A549 (cell line): ENCODE measurements at regions not wholly inside any gene's neighbourhood (a gene's known extent, or its start where the extent isn't known, plus 50 kb on each side); places are given as distances from the start of the nearest gene placed in this dataset.

Experiments used
- ATAC-seq, 2 experiments: fragments of 200-7000 bp in 1 of 2; fragments of >200 bp in 1 of 2; cut with Nextera tagmentation in 1 of 2; cut with Tn5 transposase in 1 of 2; 3 replicates each; pipeline versions ENCODE4 v1.8.0 to v1.9.1; 2018 to 2020; ENCODE audit warnings: mild to moderate bottlenecking in 1 of 2, moderate library complexity in 1 of 2
- CTCF ChIA-PET: fragments of 300-600 bp; sonication (Branson Sonifier 250); formaldehyde crosslinking; extraction: SDS; loops from one replicate; lab custom pipeline; 2021; ENCODE audit warnings: antibody characterized with exemption, inconsistent platforms; lab: Yijun Ruan, JAX
- POLR2A ChIA-PET: fragments of 350-600 bp; formaldehyde crosslinking; extraction: SDS; loops from one replicate; lab custom pipeline; 2021; ENCODE audit warnings: antibody characterized with exemption, inconsistent platforms; lab: Yijun Ruan, JAX
- DNase-seq, 2 experiments: peaks; one replicate each; pipeline versions ENCODE4 v3.0.0 to v3.0.0-alpha.2; 2011 to 2016; ENCODE audit warnings: low read depth in 1 of 2, low spot score in 1 of 2
- FAIRE-seq: peaks from 2 replicates; lab custom pipeline; 2011; peaks lifted over from hg19 to GRCh38; lab: Jason Lieb, UNC
- H3K27ac ChIP-seq, 2 experiments: fragments of >200 bp; sonication (Bioruptor Twin); formaldehyde crosslinking; 3 replicates each; pipeline ENCODE4 v1.5.1; 2016 to 2017
- H3K4me1 ChIP-seq: fragments of >200 bp; sonication (Bioruptor Twin); formaldehyde crosslinking; 3 replicates; pipeline ENCODE4 v1.6.1; 2016
- H3K4me2 ChIP-seq: fragments of >200 bp; sonication (Bioruptor Twin); formaldehyde crosslinking; 3 replicates; pipeline ENCODE4 v1.6.1; 2016
- H3K4me3 ChIP-seq: fragments of >200 bp; sonication (Bioruptor Twin); formaldehyde crosslinking; 3 replicates; pipeline ENCODE4 v1.5.1; 2016
- H3K9me3 ChIP-seq: fragments of >200 bp; sonication (Bioruptor Twin); formaldehyde crosslinking; 3 replicates; pipeline ENCODE4 v1.6.1; 2016
- BHLHE40 ChIP-seq: IDR thresholded peaks from 2 replicates; pipeline ENCODE4 v1.6.1; 2012; ENCODE audit warnings: low read depth, low read length, inconsistent platforms
- CHD4 ChIP-seq: fragments of 200-600 bp; sonication (generic); IDR thresholded peaks from 2 replicates; pipeline ENCODE4 v1.6.1; 2016; ENCODE audit warnings: antibody characterized with exemption, mild to moderate bottlenecking, borderline replicate concordance
- EHMT2 ChIP-seq: fragments of 200-600 bp; sonication (generic); IDR thresholded peaks from 2 replicates; pipeline ENCODE4 v1.6.1; 2016; ENCODE audit warnings: antibody characterized with exemption, low read depth, mild to moderate bottlenecking, moderate library complexity
- ESRRA ChIP-seq: fragments of 150-350 bp; IDR thresholded peaks from 2 replicates; pipeline ENCODE4 v1.6.1; 2014; ENCODE audit warnings: mild to moderate bottlenecking, low read length, borderline replicate concordance
- FOXS1 ChIP-seq: fragments of 250-450 bp; sonication (Bioruptor Pico); IDR thresholded peaks from 2 replicates; pipeline ENCODE4 v1.5.0; 2020; ENCODE audit warnings: mild to moderate bottlenecking, moderate library complexity
- GATA3 ChIP-seq: IDR thresholded peaks from 2 replicates; pipeline ENCODE4 v1.6.1; 2012; ENCODE audit warnings: borderline replicate concordance
- HOXA7 ChIP-seq: fragments of 250-450 bp; sonication (Bioruptor Pico); IDR thresholded peaks from 2 replicates; pipeline ENCODE4 v1.5.0; 2020; ENCODE audit warnings: mild to moderate bottlenecking, moderate library complexity
- HOXB5 ChIP-seq: fragments of 250-450 bp; sonication (Bioruptor Pico); IDR thresholded peaks from 2 replicates; pipeline ENCODE4 v1.5.0; 2020; ENCODE audit warnings: mild to moderate bottlenecking, moderate library complexity
- JUN ChIP-seq, 2 experiments: fragments of >200 bp; sonication (Bioruptor Twin); formaldehyde crosslinking; IDR thresholded peaks; 2 replicates in 1 of 2; 3 replicates in 1 of 2; pipeline ENCODE4 v1.6.1; 2016 to 2017
- KDM5A ChIP-seq: fragments of 200-600 bp; sonication (generic); IDR thresholded peaks from 2 replicates; pipeline ENCODE4 v1.6.1; 2016; ENCODE audit warnings: antibody characterized with exemption, mild to moderate bottlenecking
- NPAS2 ChIP-seq: fragments of 250-450 bp; sonication (Bioruptor Pico); IDR thresholded peaks from 2 replicates; pipeline ENCODE4 v1.8.0; 2022; ENCODE audit warnings: mild to moderate bottlenecking, moderate library complexity, borderline replicate concordance
- POLR2AphosphoS2 ChIP-seq: conservative IDR thresholded peaks from 2 replicates; pipeline ENCODE4 v1.6.1; 2012; ENCODE audit warnings: low read length, improper control_type of control experiment, inconsistent platforms
- RARB ChIP-seq: fragments of 250-450 bp; sonication (Bioruptor Pico); IDR thresholded peaks from 2 replicates; pipeline ENCODE4 v1.8.0; 2021; ENCODE audit warnings: mild to moderate bottlenecking, moderate library complexity
- RFX5 ChIP-seq: fragments of 450-650 bp; IDR thresholded peaks from 2 replicates; pipeline ENCODE4 v1.7.1; 2014; ENCODE audit warnings: antibody characterized with exemption, mild to moderate bottlenecking, moderate library complexity
- RNF2 ChIP-seq: fragments of 200-600 bp; sonication (generic); IDR thresholded peaks from 2 replicates; pipeline ENCODE4 v1.6.1; 2016; ENCODE audit warnings: low read depth, mild to moderate bottlenecking, antibody characterized with exemption, moderate library complexity, borderline replicate concordance
- SREBF2 ChIP-seq: fragments of 450-650 bp; IDR thresholded peaks from 2 replicates; pipeline ENCODE4 v1.6.1; 2014; ENCODE audit warnings: mild to moderate bottlenecking, moderate library complexity
- TFCP2L1 ChIP-seq: fragments of 250-450 bp; sonication (Bioruptor Pico); IDR thresholded peaks from 2 replicates; pipeline ENCODE4 v1.5.0; 2021; ENCODE audit warnings: mild to moderate bottlenecking
- TP53 ChIP-seq: fragments of 250-450 bp; sonication (Bioruptor Pico); IDR thresholded peaks from 2 replicates; pipeline ENCODE4 v1.5.0; 2021; ENCODE audit warnings: mild to moderate bottlenecking, moderate library complexity
- ZC3H11A ChIP-seq: fragments of 450-650 bp; IDR thresholded peaks from 2 replicates; pipeline ENCODE4 v1.6.1; 2014; ENCODE audit warnings: antibody characterized with exemption, mild to moderate bottlenecking
- ZNF302 ChIP-seq: fragments of 250-450 bp; sonication (Bioruptor Pico); IDR thresholded peaks from 2 replicates; pipeline ENCODE4 v1.9.0; 2021; ENCODE audit warnings: inconsistent platforms, mild to moderate bottlenecking, moderate library complexity
- WGBS: methylation state at CpG from one replicate; pipeline ENCODE4 v1.1.6; 2017; ENCODE audit errors: missing lambda C conversion rate; 5-methylcytosine and 5-hydroxymethylcytosine counted together
- TF ChIP-seq, protein P1 (sequence below): fragments of 250-450 bp; sonication (Bioruptor Pico); IDR thresholded peaks from 2 replicates; pipeline ENCODE4 v1.5.0; 2021; ENCODE audit warnings: mild to moderate bottlenecking, moderate library complexity, borderline replicate concordance
- TF ChIP-seq, protein P2 (sequence below): fragments of 450-650 bp; IDR thresholded peaks from 2 replicates; pipeline ENCODE4 v1.6.1; 2014; ENCODE audit warnings: antibody characterized with exemption
- TF ChIP-seq, protein P3 (sequence below): fragments of >200 bp; sonication (Bioruptor Twin); formaldehyde crosslinking; IDR thresholded peaks from 3 replicates; pipeline ENCODE4 v1.5.1; 2016
- TF ChIP-seq, protein P4 (sequence below): IDR thresholded peaks from 2 replicates; pipeline ENCODE4 v1.6.1; 2012
- TF ChIP-seq, protein P5 (sequence below): fragments of 150-350 bp; IDR thresholded peaks from 2 replicates; pipeline ENCODE4 v1.6.1; 2014; ENCODE audit warnings: low read depth, mild to moderate bottlenecking, low read length

GRCh38 chr2:239903803-239904202 lies 121.3 kb downstream of the NDUFA10 start:
- ATAC-seq (no peak), FAIRE-seq (no peak)
- POLR2A ChIA-PET = no interaction called here

GRCh38 chr2:239903210-239903609 lies 121.9 kb downstream of the NDUFA10 start:
- no peak for FAIRE-seq
- no peak for ATAC-seq

More at GRCh38 chr2:239903803-239904202, 121.3 kb downstream of the NDUFA10 start:
- no peaks in the 10 kb centered on the region for H3K9me3 ChIP-seq
- WGBS = 63% methylated on average over 5 of the region's 6 CpGs
- TF ChIP-seq NPAS2 (CRISPR knock-in tag) = no peak
- no peak for TF ChIP-seq CHD4
- TF ChIP-seq, protein P1, sequence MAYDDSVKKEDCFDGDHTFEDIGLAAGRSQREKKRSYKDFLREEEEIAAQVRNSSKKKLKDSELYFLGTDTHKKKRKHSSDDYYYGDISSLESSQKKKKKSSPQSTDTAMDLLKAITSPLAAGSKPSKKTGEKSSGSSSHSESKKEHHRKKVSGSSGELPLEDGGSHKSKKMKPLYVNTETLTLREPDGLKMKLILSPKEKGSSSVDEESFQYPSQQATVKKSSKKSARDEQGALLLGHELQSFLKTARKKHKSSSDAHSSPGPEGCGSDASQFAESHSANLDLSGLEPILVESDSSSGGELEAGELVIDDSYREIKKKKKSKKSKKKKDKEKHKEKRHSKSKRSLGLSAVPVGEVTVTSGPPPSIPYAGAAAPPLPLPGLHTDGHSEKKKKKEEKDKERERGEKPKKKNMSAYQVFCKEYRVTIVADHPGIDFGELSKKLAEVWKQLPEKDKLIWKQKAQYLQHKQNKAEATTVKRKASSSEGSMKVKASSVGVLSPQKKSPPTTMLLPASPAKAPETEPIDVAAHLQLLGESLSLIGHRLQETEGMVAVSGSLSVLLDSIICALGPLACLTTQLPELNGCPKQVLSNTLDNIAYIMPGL = no peak
- TF ChIP-seq ZC3H11A = no peak
- TF ChIP-seq, protein P2, sequence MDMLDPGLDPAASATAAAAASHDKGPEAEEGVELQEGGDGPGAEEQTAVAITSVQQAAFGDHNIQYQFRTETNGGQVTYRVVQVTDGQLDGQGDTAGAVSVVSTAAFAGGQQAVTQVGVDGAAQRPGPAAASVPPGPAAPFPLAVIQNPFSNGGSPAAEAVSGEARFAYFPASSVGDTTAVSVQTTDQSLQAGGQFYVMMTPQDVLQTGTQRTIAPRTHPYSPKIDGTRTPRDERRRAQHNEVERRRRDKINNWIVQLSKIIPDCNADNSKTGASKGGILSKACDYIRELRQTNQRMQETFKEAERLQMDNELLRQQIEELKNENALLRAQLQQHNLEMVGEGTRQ = no peak
- TF ChIP-seq RFX5 = no peak
- no peak for TF ChIP-seq TFCP2L1
- TF ChIP-seq ESRRA = no peak
- TF ChIP-seq SREBF2 = no peak
- no peak for TF ChIP-seq RNF2
- no peak for TF ChIP-seq EHMT2
- TF ChIP-seq, protein P3, sequence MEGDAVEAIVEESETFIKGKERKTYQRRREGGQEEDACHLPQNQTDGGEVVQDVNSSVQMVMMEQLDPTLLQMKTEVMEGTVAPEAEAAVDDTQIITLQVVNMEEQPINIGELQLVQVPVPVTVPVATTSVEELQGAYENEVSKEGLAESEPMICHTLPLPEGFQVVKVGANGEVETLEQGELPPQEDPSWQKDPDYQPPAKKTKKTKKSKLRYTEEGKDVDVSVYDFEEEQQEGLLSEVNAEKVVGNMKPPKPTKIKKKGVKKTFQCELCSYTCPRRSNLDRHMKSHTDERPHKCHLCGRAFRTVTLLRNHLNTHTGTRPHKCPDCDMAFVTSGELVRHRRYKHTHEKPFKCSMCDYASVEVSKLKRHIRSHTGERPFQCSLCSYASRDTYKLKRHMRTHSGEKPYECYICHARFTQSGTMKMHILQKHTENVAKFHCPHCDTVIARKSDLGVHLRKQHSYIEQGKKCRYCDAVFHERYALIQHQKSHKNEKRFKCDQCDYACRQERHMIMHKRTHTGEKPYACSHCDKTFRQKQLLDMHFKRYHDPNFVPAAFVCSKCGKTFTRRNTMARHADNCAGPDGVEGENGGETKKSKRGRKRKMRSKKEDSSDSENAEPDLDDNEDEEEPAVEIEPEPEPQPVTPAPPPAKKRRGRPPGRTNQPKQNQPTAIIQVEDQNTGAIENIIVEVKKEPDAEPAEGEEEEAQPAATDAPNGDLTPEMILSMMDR = no peak
- TF ChIP-seq HOXA7 (CRISPR knock-in tag) = no peak
- no peak for TF ChIP-seq POLR2AphosphoS2
- TF ChIP-seq GATA3 = no peak
- no peak for TF ChIP-seq JUN (IDR thresholded peaks at IDR 0.05)
- no peak for TF ChIP-seq HOXB5 (CRISPR knock-in tag)
- no peak for TF ChIP-seq FOXS1 (CRISPR knock-in tag)
- CTCF ChIA-PET = no interaction called here
- H3K4me3 ChIP-seq = no peak overlapping the region
- no peak overlapping the region for H3K27ac ChIP-seq
- no peaks in the 10 kb centered on the region for H3K4me1 ChIP-seq
- no peak for DNase-seq
- H3K4me2 ChIP-seq = no peak overlapping the region

More at GRCh38 chr2:239903210-239903609, 121.9 kb downstream of the NDUFA10 start:
- no peak overlapping the region for H3K4me2 ChIP-seq
- ChIA-PET CTCF (no interaction called here), POLR2A (no interaction called here)
- H3K27ac ChIP-seq = no peak overlapping the region
- WGBS = 29% methylated on average over 4 of the region's 8 CpGs
- H3K4me3 ChIP-seq = no peak overlapping the region
- TF ChIP-seq FOXS1 (CRISPR knock-in tag) = no peak
- TF ChIP-seq RARB (CRISPR knock-in tag) = no peak
- no peak for TF ChIP-seq TP53 (CRISPR knock-in tag)
- TF ChIP-seq, protein P4, sequence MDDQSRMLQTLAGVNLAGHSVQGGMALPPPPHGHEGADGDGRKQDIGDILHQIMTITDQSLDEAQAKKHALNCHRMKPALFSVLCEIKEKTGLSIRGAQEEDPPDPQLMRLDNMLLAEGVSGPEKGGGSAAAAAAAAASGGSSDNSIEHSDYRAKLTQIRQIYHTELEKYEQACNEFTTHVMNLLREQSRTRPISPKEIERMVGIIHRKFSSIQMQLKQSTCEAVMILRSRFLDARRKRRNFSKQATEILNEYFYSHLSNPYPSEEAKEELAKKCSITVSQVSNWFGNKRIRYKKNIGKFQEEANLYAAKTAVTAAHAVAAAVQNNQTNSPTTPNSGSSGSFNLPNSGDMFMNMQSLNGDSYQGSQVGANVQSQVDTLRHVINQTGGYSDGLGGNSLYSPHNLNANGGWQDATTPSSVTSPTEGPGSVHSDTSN = no peak
- TF ChIP-seq GATA3 = no peak
- no peak for TF ChIP-seq BHLHE40
- TF ChIP-seq KDM5A = no peak
- no peak for TF ChIP-seq TFCP2L1
- TF ChIP-seq, protein P5, sequence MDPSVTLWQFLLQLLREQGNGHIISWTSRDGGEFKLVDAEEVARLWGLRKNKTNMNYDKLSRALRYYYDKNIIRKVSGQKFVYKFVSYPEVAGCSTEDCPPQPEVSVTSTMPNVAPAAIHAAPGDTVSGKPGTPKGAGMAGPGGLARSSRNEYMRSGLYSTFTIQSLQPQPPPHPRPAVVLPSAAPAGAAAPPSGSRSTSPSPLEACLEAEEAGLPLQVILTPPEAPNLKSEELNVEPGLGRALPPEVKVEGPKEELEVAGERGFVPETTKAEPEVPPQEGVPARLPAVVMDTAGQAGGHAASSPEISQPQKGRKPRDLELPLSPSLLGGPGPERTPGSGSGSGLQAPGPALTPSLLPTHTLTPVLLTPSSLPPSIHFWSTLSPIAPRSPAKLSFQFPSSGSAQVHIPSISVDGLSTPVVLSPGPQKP = no peak
- TF ChIP-seq ZNF302 (CRISPR knock-in tag) = no peak
- TF ChIP-seq, all 56 proteins: peak for 0
- H3K4me1 ChIP-seq = no peaks in the 10 kb centered on the region
- DNase-seq = no peak
- no peaks in the 10 kb centered on the region for H3K9me3 ChIP-seq
